ENCODE measurements at regions not wholly inside any gene's neighbourhood (a gene's known extent, or its start where the extent isn't known, plus 50 kb on each side); places are given as distances from the start of the nearest gene placed in this dataset.

- WGBS, 5 donors = 81 to 88% (median 85%) methylated on average over 1 of the region's 1 CpG
- DNase-seq = no peak
- Histone ChIP-seq H3K36me3 (no peaks in the 10 kb centered on the region), H3K4me1 (no peaks in the 10 kb centered on the region), H3K27me3 (replicated peaks in 1 of 7) (no peaks in the 10 kb centered on the region), H3K27ac (no peak overlapping the region), H3K9me3 (no peaks in the 10 kb centered on the region), H3K4me3 (no peak overlapping the region)
- TF ChIP-seq, protein P1, sequence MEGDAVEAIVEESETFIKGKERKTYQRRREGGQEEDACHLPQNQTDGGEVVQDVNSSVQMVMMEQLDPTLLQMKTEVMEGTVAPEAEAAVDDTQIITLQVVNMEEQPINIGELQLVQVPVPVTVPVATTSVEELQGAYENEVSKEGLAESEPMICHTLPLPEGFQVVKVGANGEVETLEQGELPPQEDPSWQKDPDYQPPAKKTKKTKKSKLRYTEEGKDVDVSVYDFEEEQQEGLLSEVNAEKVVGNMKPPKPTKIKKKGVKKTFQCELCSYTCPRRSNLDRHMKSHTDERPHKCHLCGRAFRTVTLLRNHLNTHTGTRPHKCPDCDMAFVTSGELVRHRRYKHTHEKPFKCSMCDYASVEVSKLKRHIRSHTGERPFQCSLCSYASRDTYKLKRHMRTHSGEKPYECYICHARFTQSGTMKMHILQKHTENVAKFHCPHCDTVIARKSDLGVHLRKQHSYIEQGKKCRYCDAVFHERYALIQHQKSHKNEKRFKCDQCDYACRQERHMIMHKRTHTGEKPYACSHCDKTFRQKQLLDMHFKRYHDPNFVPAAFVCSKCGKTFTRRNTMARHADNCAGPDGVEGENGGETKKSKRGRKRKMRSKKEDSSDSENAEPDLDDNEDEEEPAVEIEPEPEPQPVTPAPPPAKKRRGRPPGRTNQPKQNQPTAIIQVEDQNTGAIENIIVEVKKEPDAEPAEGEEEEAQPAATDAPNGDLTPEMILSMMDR (IDR thresholded peaks at IDR 0.05 in 8 of 11, conservative IDR thresholded peaks at IDR 0.05 in 3 of 11) = no peak
- TF ChIP-seq POLR2AphosphoS5 (IDR thresholded peaks at IDR 0.05) (no peak), POLR2A (IDR thresholded peaks at IDR 0.05) (no peak)
- intact Hi-C loops (cut with DNase I; ENCODE audit: low total_unique reads) = no loop called here
Observed at GRCh38 chr1:88104236-88104635, 579.8 kb upstream of the PKN2 start.

DNA sequence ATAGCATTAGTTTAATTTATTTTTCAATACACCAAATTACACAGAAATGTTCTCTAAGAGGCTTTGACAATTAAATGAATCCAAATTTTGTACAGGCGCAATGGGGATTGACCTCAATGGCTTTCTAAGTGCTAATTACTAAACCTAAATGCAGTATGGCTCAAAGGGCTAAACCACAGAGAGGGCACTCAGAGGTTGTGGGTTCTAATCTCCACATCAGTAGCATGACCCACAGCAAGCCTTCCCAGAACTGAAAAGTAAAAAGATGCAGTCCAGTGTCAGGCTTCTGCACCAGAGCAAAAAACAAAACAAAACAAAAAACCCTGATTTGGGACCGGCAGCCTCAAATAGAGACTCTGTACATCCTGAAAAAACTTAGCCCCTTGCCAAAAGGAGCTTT is 579.2 kb upstream of the PKN2 start:
- H3K4me3 ChIP-seq = no peak overlapping the region
- no peaks in the 10 kb centered on the region for H3K9me3 ChIP-seq
- no peak for DNase-seq
- intact Hi-C loops (cut with DNase I; ENCODE audit: low total_unique reads) = no loop called here
- H3K27ac ChIP-seq = no peak overlapping the region
- TF ChIP-seq POLR2A (IDR thresholded peaks at IDR 0.05) (no peak), POLR2AphosphoS5 (IDR thresholded peaks at IDR 0.05) (no peak)
- TF ChIP-seq, protein P1 (IDR thresholded peaks at IDR 0.05 in 8 of 11, conservative IDR thresholded peaks at IDR 0.05 in 3 of 11) = no peak
- 87 to 91% (median 89%) methylated on average over 2 of the region's 2 CpGs for WGBS, 5 donors
- H3K4me1 ChIP-seq = no peaks in the 10 kb centered on the region
- no peaks in the 10 kb centered on the region for H3K27me3 ChIP-seq (replicated peaks in 1 of 7)
- no peaks in the 10 kb centered on the region for H3K36me3 ChIP-seq

DNA sequence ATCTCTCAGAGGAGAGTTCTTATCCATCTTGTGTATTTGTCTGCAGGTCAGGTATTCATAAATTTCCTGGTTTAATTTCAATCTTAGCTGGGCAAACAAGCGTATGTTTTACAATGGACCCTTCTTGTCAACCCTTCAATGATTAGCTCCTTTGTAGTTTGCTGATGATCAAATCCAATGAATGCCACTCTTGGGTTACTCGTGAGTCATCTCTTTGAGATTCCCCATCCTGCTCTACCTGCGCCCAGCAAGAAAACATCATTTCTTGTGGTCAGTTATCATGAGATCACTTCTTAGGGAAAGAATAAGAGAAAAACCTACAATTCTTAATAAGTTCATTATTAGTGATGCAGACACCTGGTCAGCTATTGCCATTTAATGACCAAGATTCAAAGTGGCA is 572.3 kb upstream of the PKN2 start:
- no peak for TF ChIP-seq POLR2AphosphoS5 (IDR thresholded peaks at IDR 0.05)
- TF ChIP-seq, protein P1 (IDR thresholded peaks at IDR 0.05 in 8 of 11, conservative IDR thresholded peaks at IDR 0.05 in 3 of 11) = no peak
- TF ChIP-seq POLR2A (IDR thresholded peaks at IDR 0.05) = no peak
- DNase-seq = no peak
- 85 to 94% (median 86%) methylated on average over 3 of the region's 3 CpGs for WGBS, 5 donors
- H3K27me3 ChIP-seq (replicated peaks in 1 of 7) = no peaks in the 10 kb centered on the region
- intact Hi-C loops (cut with DNase I; ENCODE audit: low total_unique reads) = no loop called here
- H3K27ac ChIP-seq = no peak overlapping the region
- H3K4me3 ChIP-seq = no peak overlapping the region
- no peaks in the 10 kb centered on the region for H3K4me1 ChIP-seq
- no peaks in the 10 kb centered on the region for H3K9me3 ChIP-seq
- no peaks in the 10 kb centered on the region for H3K36me3 ChIP-seq

- DNase-seq = no peak
- 79 to 91% (median 84%) methylated on average over 4 of the region's 4 CpGs for WGBS, 5 donors
- Histone ChIP-seq H3K9me3 (no peaks in the 10 kb centered on the region), H3K27ac (no peak overlapping the region), H3K36me3 (no peaks in the 10 kb centered on the region), H3K4me1 (no peaks in the 10 kb centered on the region), H3K4me3 (no peak overlapping the region), H3K27me3 (replicated peaks in 1 of 7) (no peaks in the 10 kb centered on the region)
- intact Hi-C loops (cut with DNase I; ENCODE audit: low total_unique reads) = no loop called here
- TF ChIP-seq, protein P1 (IDR thresholded peaks at IDR 0.05 in 8 of 11, conservative IDR thresholded peaks at IDR 0.05 in 3 of 11) = no peak
Observed at GRCh38 chr1:88117597-88117996, 566.5 kb upstream of the PKN2 start.
